HG03095 (cell line): ENCODE measurements at regions not wholly inside any gene's neighbourhood (a gene's known extent, or its start where the extent isn't known, plus 50 kb on each side); places are given as distances from the start of the nearest gene placed in this dataset.
"Not testable (repeated sequence)": the region's sequence is repeated elsewhere in the genome, so short reads cannot be mapped to it uniquely, and the experiment has no call there.

ENCODE experiments used
- ATAC-seq: cut with Tn5 transposase; IDR thresholded peaks from one replicate; pipeline ENCODE4 v1.9.1; 2021; ENCODE audit warnings: moderate library complexity; ENCODE audit not compliant: unreplicated experiment

GRCh38 chr2:57674743-57675142 lies 371.9 kb upstream of the VRK2 start:
- no peak for ATAC-seq

DNA sequence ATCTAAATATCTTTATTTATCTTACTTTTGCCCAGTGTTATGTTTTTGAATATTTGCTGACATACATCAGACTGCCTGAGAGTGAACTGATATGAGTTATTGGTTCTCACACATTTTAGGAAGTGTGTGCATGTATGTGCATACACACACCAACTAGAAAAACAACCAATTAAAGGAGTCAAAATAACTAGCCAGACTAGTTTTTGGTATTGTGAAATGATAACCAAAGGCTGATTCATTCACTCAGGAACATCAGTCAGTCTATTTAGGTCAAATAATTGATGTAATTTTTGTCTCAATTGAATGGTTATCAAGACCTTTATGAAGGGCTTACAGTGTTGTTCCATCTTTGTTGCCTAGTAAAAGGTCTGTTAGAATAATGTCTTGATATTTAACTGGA lies 369.3 kb upstream of the VRK2 start:
- ATAC-seq = no peak

DNA sequence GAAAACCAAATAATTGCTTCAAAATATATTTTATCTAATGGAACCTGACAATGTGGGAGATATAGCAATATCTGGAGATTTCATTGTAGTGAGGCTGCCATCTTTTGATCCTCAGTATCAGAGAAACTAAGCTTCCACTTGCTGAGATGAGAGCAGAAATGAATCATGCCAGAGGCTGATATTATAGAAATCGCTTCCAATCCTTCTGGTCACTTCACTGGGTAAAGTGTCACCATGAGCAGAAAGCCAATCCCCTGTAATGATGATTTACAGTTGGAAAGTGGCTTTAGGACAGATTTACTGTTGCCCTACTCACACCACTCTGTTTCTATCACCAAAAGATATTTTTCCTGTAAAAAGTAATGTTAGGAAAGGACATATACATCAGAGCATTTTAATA lies 365.0 kb upstream of the VRK2 start:
- ATAC-seq = no peak

DNA sequence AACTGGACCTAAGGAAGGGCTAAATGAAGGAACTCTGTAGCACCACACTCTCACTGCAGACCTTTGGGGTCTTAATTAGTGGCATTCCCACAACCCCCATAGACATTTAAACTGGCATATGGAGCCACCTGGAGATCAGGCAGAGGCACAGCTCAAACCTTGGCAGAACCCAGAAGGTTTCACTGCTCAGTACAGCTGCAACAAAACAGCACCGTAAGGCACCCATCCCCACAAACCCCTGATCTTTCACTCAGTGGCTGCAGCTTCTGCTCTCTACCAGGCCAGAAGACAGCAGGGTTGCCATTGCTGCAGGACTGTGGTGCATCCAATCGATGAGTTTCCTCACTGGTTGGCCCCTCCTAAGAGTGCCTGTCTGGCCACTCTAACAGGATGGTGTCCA lies 361.6 kb upstream of the VRK2 start:
- ATAC-seq = no peak

- no peak for ATAC-seq
Observed at GRCh38 chr2:57692395-57692794, 354.2 kb upstream of the VRK2 start.

GRCh38 chr2:57693177-57693576 lies 353.4 kb upstream of the VRK2 start:
- ATAC-seq = no peak

DNA sequence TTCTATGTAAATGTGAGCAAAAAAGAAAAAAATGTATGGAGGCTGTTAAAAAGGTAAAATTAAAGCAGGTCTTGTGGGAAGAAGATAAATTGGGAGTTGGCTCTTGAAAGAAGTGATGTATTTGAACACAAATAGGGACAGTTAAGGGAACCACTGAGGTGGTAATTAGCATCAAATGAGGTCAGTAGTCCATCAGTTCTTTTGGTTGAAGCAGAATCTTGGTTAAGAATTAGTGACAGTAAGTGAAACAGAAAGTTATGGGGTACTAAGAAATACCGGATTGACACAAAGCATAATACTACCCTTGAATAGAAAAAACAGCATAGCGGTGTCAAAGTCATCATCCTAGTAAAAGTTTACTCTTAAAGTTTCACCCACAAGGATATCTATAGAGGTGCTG lies 352.6 kb upstream of the VRK2 start:
- no peak for ATAC-seq

DNA sequence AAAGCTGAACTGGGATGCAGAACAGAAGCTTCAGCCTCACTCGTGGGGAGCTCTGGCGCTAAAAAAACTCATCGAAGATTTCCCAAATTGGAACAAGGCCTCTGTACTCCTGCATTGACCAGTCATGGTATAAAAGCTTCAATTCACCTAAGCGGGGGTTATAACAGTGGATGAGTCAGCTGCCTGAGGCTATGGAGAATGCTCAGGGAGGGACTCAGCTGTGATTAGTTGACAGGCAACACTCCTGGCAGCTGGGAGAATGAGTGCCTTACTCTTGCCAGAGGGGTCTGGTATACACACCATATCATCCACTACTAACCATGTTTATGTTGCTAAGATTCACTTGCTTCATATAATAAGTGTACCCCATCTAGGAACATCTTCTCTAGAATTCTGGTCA lies 350.6 kb upstream of the VRK2 start:
- no peak for ATAC-seq

GRCh38 chr2:57698392-57698791 lies 348.2 kb upstream of the VRK2 start:
- no peak for ATAC-seq

DNA sequence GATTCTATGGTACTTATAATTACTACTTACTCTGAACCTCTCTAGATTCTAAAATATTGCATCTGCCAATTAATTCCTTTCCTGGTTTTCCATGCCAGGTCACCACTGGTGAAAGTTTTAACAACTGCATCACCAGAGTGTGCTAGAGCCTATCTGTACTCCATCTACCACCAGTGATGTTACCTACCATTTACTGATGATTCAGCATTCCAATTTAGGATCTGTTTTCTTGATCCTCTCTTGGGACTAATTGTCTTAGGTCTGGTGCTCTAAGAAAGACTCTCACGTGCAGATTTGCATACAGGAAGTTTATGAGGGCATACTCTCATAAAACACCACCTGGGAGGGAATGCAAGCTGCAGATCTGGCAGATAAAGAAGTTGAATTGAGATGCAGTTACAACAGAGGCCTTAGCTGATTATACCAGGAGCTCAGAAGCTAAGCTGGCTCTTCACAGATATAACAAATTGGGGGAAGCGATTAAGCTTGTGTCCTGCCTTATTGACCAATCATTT lies 347.6 kb upstream of the VRK2 start:
- no peak for ATAC-seq

DNA sequence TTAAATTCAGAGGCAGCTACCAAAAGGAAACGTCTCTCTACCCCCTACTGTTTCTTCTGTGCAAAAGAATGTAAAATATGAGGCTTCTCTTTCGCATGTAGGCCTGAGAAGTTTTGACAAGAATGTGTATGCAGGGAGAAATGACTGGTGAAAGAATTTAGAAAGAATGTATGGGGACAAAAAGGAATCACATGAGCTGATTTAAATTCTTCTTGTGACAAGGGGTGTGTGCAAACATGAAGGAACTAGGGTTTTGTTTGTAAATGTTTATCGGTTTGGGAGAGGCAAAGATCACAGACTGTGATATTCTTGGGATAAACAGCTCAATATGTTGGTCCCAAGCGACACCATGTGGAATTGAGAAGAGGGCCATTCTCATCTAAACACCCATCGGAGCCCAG lies 345.2 kb upstream of the VRK2 start:
- ATAC-seq = no peak

DNA sequence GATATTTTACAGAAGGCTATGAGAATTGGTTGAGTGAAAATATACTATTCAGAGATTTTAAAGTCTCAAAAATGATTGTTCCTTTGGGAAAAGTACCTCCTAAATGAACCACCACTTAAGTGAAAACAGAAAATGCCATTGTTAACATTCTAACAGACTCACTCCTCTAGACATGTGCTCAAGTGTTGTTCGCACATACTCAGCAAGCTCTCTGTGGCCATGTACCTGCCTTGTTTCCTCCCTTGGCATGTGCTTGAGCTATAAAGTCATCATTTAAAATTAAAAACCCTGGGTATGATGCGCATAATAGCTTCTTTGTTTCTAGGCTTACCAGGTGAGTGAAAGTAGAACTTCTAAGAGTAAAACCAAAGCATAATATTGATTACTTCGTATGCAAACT lies 343.2 kb upstream of the VRK2 start:
- no peak for ATAC-seq

GRCh38 chr2:57707794-57708193 lies 338.8 kb upstream of the VRK2 start:
- not testable (repeated sequence) for ATAC-seq

GRCh38 chr2:57711991-57712390 lies 334.6 kb upstream of the VRK2 start:
- no peak for ATAC-seq

DNA sequence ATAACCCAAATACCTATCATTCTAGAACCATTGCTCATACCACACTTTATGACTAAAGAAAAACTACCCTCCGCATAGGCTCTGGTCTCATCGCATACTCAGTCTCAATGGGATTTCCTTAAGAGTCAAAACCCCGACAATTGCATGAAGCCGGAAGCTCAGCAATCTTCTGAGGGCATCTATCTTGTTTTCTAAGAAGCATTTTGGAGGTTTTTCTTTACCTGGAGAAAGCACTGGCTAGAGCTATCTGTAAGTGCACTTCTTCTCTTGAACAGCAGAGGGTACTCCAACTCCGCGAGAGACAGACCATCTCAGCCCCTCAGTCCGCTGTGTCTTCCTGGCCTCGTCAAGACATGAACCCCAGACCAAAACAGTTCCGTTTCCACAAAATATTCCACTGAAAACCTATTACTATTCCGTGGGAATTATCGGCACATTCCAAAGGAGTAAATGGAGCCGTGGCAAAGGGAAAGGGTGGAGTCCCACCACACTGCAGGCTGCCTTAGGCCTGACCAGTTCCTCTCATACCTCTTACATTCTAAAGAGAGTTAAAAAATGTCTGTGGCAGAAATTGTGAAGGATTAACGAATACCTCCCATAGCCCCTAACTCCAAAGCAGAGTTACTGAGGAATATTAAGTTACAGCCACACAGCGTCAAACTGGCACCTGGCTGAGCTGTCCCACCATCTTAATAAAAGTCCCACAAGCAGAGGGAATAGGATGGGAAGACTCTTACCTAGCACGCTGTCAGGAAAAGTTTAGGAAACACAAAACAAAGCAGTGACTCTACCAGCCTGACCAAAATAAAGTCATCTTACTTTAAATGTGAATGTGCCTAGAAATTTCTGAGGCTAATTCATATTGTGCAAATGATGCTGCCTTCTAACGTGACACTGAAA lies 325.6 kb upstream of the VRK2 start:
- peak; percentile 98 for ATAC-seq

GRCh38 chr2:57725337-57725947 lies 321.2 kb upstream of the VRK2 start:
- no peak for ATAC-seq

DNA sequence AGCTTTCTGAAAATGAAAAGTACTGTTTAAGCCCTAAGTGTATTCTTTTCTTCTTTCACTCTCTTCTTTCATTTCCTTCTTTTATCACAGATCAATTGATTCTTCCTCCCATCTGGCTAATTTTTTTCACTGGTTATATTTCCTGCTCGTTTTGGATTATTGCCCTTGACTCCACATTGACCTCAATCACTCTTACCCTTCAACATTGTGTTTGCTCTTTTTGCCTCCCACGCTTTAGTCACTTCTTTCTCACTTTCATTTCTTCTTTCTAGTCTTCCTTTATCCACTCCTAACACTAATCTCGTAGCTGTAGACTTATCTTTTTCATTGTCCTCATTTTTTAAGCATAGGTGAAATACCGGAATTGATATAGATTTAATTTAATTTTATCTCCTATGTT lies 320.3 kb upstream of the VRK2 start:
- ATAC-seq = no peak

GRCh38 chr2:57728691-57729090 lies 317.9 kb upstream of the VRK2 start:
- ATAC-seq = no peak

DNA sequence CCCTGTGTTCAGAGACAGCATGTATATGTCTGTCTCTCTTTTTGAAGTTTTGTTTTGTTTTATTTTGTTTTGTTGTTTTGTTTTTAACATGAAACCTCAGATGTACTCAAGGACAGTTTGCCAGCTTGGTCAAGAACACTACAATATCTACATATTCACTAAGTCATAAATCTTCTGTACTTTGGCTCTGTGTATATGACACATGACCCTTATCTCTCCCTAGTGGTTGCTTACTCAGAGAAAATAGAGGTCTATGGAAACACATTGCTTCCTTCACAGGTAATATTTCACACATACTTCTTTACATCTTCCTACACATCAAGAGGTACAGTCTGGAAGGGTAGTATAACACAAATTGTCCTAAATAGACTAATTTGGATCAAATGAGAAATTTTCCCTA lies 312.6 kb upstream of the VRK2 start:
- no peak for ATAC-seq

GRCh38 chr2:57740891-57741290 lies 305.7 kb upstream of the VRK2 start:
- no peak for ATAC-seq

DNA sequence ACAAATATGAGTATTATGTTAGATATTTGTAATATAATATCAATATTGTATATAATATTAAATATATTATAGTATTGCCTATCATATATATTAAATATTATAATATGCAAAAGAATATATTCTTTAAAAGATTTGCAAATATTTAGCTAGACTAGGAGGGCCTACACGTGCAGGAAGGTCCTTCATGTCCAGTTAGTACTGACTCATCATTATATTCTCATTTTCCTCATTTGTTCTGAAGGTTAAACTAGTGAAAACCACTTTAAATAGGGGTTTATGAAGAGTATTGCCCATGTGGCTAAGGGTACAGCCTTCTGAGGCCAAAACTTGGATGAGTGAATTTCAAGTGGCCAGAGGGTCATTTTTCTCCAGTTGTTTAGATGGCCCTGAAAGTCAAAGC lies 293.0 kb upstream of the VRK2 start:
- no peak for ATAC-seq

DNA sequence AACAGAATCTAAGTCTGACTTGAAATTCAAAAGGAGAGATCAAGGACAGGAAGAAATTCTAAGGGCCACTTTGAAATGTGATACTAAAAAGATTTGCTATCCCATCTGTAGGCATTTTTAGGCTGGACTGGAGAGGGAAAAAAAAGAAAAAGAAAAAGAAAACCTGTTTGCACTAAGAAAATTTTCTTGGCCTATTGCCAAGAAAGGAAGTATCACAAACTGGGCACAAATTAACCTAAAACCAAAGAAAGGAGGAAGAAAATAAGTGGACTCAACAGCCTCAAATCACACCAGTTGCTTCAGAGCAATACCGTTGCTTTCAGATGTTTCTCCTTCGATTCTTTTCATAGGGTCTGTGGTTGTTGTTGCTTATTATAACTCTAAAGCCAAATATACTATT lies 287.9 kb upstream of the VRK2 start:
- no peak for ATAC-seq
